ENCODE measurements at regions not wholly inside any gene's neighbourhood (a gene's known extent, or its start where the extent isn't known, plus 50 kb on each side); places are given as distances from the start of the nearest gene placed in this dataset.

DNA sequence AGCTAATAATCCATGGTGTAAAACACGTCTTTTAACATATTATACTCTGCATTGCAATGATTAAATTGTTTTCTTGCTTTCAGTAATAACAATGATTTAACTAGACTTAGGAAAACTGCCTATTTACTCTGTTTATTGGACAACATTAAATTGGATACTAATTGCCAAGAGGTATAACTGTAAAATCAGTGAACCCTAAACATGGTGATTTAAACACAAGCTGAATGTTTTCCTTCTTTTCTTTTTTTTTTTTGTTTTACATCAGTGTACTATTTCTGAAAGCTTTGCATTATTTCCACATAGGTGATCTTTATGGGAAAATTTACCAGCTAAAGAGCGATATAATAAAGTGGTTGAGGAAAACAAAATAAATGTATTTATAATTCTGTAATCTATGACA lies 276.7 kb downstream of the PCDH7 start:
- TF ChIP-seq POLR2AphosphoS5 (IDR thresholded peaks at IDR 0.05; ENCODE audit: low read depth, low read length) (no peak), POLR2A (IDR thresholded peaks at IDR 0.05; ENCODE audit: low read depth, low read length) (no peak)
